Transverse colon (tissue), 3 donors: ENCODE measurements at regions not wholly inside any gene's neighbourhood (a gene's known extent, or its start where the extent isn't known, plus 50 kb on each side); places are given as distances from the start of the nearest gene placed in this dataset.

Source experiments
- CTCF ChIP-seq, 5 experiments: fragments of 200-600 bp in 3 of 5; fragments of 450-650 bp in 2 of 5; sonication (generic) in 3 of 5; IDR thresholded peaks; 1 replicate in 2 of 5; 2 replicates in 3 of 5; pipeline ENCODE4 v1.5.1; 2016 to 2017; ENCODE audit warnings: antibody characterized with exemption in 5 of 5, inconsistent platforms in 3 of 5, mild to moderate bottlenecking in 2 of 5, moderate library complexity in 1 of 5
- POLR2A ChIP-seq: fragments of 450-650 bp; IDR thresholded peaks from one replicate; pipeline ENCODE4 v1.6.1; 2016; ENCODE audit warnings: antibody characterized with exemption, mild to moderate bottlenecking, moderate library complexity

DNA sequence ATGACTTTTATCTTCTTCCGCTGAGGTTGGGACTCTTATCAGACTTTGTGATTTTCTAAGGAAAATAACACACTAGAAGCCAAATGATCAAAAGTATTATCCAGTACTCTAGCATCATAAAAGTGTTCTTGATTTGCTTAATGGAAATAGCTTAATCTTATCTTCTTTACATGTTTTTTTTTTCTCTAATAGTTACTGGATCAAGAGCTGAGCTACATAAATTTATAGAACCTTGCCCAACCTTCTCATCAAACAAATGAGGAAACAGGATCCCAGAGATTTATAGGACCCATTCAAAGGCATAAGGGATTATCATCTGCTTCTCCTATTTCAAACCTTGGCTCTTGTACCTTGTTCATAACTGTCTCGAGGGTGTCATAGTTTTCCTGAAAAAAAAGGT lies 68.3 kb upstream of the WDR17 start:
- TF ChIP-seq POLR2A (no peak), CTCF (IDR thresholded peaks at IDR 0.05) (no peak)
